ENCODE measurements at regions not wholly inside any gene's neighbourhood (a gene's known extent, or its start where the extent isn't known, plus 50 kb on each side); places are given as distances from the start of the nearest gene placed in this dataset.
A peak's percentile ranks its signal among the peaks of the same experiment; 100 is the strongest.

DNA sequence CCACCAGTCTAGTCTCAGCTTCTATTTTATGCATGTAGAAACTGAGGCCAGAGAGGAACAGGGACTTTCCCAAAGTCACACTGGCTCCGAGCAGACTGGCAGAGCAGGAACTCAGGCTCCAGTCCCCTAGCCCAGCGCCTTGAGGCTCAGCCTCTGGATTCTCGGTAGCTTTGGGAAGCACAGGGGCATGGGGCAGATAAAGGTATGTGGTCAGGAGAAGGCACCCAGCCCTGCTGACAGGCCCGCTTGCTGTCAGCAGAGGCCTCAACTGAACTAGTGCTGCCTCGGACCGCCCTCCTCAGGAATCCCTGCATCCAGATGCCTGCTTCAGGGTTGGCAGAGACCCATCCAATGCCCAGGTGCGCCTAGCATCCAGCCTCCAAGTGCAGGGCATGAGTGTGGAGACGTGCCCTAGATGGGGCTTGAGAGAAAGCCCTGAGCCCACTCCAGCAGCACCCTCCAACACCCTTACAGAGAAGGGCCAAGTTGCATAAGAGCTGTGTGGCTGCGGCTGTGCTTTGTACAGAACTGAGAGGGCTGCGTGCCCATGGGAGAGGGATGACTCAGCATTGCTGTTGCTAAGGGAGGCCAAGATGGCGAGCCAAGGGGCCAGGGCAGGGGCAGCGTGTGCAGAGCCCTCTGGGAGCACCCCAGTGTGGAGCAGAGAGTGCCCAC is 168.6 kb downstream of the MACROH2A1 start:
- DNase-seq (peak; percentile 67 to 88), ATAC-seq (peak; percentile 75 to 85 (median 84))
- no peaks in the 10 kb centered on the region for H3K27me3 ChIP-seq (ENCODE audit: insufficient read depth in 3 of 3, low read length in 2 of 3)
- H3K9me3 ChIP-seq = no peaks in the 10 kb centered on the region
- no peaks in the 10 kb centered on the region for H3K36me3 ChIP-seq (ENCODE audit: insufficient read depth in 1 of 2, low read depth in 1 of 2)
- H3K4me1 ChIP-seq = peaks cover 51% of the 10 kb centered on the region
- 61 to 73% (median 62%) methylated on average over 12 of the region's 12 CpGs for WGBS, 3 donors
- intact Hi-C loops (cut with DNase I) = no loop called here
- no peak overlapping the region for H3K4me3 ChIP-seq
- no peak for TF ChIP-seq CTCF (IDR thresholded peaks at IDR 0.05)
- H3K27ac ChIP-seq = peak overlapping the region; percentile 71

GRCh38 chr5:135229679-135230132 is 169.3 kb downstream of the MACROH2A1 start:
- no peak for ATAC-seq
- Histone ChIP-seq H3K4me1 (peaks cover 46% of the 10 kb centered on the region), H3K9me3 (no peaks in the 10 kb centered on the region), H3K27me3 (ENCODE audit: insufficient read depth in 3 of 3, low read length in 2 of 3) (no peaks in the 10 kb centered on the region), H3K36me3 (ENCODE audit: insufficient read depth in 1 of 2, low read depth in 1 of 2) (no peaks in the 10 kb centered on the region), H3K4me3 (no peak overlapping the region), H3K27ac (peak overlapping the region; percentile 71)
- DNase-seq = no peak
- 75 to 87% (median 76%) methylated on average over 4 of the region's 4 CpGs for WGBS, 3 donors
- intact Hi-C loops (cut with DNase I) = loop anchor here in 1 of 2 donors (1.0 kb wide), 1 partner anchor 27 kb away; no protein-coding TSS in a partner anchor
- no peak for TF ChIP-seq CTCF (IDR thresholded peaks at IDR 0.05)

- no peak overlapping the region for H3K4me3 ChIP-seq
- H3K4me1 ChIP-seq = peaks cover 40% of the 10 kb centered on the region
- H3K9me3 ChIP-seq = no peaks in the 10 kb centered on the region
- 95 to 100% (median 97%) methylated on average over 2 of the region's 2 CpGs for WGBS, 3 donors
- H3K27ac ChIP-seq = no peak overlapping the region
- H3K36me3 ChIP-seq (ENCODE audit: insufficient read depth in 1 of 2, low read depth in 1 of 2) = no peaks in the 10 kb centered on the region
- no peak for ATAC-seq
- no peaks in the 10 kb centered on the region for H3K27me3 ChIP-seq (ENCODE audit: insufficient read depth in 3 of 3, low read length in 2 of 3)
- no peak for TF ChIP-seq CTCF (IDR thresholded peaks at IDR 0.05)
- intact Hi-C loops (cut with DNase I) = loop anchor here in 1 of 2 donors (1.0 kb wide), 1 partner anchor 27 kb away; no protein-coding TSS in a partner anchor
- no peak for DNase-seq
Measured at GRCh38 chr5:135229122-135229521, 169.9 kb downstream of the MACROH2A1 start.

DNA sequence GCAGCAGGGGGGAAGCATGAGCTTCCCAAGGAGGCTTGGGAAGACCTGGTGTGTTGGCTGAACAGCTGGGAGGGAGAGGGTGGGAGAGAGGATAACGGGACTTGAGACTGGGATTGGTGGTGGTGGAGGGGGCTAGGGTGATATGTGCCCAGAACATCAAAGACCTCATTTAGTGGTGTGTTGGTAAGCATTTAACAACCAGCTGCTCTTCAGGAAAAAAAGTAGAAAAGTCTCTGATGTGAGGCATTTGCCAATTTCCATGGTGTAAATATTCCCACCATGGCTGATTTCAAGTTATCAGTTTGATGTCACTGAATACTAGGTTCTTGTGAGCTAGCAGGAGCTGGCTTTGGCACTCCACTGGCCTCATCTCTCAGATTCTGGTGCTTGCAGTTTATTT is 170.8 kb downstream of the MACROH2A1 start:
- Histone ChIP-seq H3K36me3 (ENCODE audit: insufficient read depth in 1 of 2, low read depth in 1 of 2) (no peaks in the 10 kb centered on the region), H3K27ac (no peak overlapping the region), H3K9me3 (no peaks in the 10 kb centered on the region), H3K27me3 (ENCODE audit: insufficient read depth in 3 of 3, low read length in 2 of 3) (no peaks in the 10 kb centered on the region), H3K4me1 (peaks cover 31% of the 10 kb centered on the region), H3K4me3 (no peak overlapping the region)
- WGBS, 3 donors = 81 to 89% (median 82%) methylated on average over 1 of the region's 1 CpG
- intact Hi-C loops (cut with DNase I) = no loop called here
- no peak for DNase-seq
- TF ChIP-seq CTCF (IDR thresholded peaks at IDR 0.05) = no peak
- no peak for ATAC-seq

Data from psoas muscle (tissue), 7 donors.